ENCODE measurements at regions not wholly inside any gene's neighbourhood (a gene's known extent, or its start where the extent isn't known, plus 50 kb on each side); places are given as distances from the start of the nearest gene placed in this dataset.

DNA sequence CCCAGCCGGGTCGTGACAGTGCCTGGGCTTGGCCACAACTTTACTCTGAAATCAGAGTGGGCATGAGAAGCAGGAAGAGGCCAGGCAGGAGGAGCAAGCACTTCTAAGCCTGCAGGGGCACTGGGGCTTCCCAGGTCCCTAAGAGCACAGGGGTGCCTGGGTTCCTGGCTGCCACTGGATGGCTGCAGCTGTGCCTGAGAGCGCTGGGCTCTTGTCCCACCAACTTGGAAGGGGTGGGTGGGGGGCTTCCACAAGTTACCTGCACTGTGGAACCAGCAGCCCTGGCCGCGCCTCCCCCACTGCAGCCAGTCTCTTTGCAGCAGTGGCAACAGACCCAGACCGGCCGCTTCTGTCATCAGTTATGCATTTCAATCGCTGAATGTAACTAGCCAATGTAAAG, 434.7 kb upstream of the GRM3 start:
- no peak for DNase-seq (ENCODE audit: extremely low read depth, low read depth)
- TF ChIP-seq, protein P1, sequence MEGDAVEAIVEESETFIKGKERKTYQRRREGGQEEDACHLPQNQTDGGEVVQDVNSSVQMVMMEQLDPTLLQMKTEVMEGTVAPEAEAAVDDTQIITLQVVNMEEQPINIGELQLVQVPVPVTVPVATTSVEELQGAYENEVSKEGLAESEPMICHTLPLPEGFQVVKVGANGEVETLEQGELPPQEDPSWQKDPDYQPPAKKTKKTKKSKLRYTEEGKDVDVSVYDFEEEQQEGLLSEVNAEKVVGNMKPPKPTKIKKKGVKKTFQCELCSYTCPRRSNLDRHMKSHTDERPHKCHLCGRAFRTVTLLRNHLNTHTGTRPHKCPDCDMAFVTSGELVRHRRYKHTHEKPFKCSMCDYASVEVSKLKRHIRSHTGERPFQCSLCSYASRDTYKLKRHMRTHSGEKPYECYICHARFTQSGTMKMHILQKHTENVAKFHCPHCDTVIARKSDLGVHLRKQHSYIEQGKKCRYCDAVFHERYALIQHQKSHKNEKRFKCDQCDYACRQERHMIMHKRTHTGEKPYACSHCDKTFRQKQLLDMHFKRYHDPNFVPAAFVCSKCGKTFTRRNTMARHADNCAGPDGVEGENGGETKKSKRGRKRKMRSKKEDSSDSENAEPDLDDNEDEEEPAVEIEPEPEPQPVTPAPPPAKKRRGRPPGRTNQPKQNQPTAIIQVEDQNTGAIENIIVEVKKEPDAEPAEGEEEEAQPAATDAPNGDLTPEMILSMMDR (IDR thresholded peaks at IDR 0.05; ENCODE audit: low read depth, low read length) = no peak

DNA sequence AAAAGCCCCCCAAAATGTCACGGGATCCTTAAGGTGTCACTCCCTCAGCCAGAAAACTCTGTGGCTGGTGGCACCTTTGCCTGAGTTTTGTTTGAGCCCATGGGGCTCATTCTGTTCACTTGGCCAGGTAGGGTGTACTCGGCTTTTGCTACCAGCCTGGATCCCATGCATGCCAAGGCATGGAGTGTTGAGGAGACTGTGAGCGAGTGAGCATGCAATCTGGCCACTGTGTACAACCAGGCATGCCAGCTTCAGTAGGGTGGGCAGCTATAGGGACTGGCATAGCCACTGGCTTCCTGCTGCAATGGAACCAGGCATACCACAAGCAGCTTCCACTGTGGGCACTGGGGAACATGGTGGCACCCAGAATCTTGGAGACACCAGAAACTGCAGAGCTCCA, 436.0 kb upstream of the GRM3 start:
- TF ChIP-seq, protein P1 (IDR thresholded peaks at IDR 0.05; ENCODE audit: low read depth, low read length) = no peak

DNA sequence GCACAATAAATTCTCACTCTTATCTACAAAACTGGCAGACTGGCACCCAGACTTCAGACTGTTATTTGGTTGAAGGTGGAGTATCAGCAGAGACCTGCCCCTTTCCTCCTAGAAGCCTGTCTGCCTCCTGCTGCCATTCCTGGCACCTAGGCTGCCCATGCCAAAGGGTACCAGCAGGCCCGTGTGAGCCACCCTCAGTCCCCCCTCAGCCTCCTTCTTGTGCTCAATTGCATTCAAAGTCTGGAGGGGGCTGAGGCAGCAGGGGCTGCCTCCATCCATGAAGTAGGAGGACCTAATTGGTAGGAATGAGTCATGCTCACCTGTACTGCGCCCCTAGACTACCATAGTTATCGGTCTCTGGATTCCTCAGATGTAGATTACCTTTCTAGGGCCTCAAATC, 440.9 kb upstream of the GRM3 start:
- DNase-seq (ENCODE audit: extremely low read depth, low read depth) = no peak
- TF ChIP-seq, protein P1 (IDR thresholded peaks at IDR 0.05; ENCODE audit: low read depth, low read length) = no peak

More for the DNA sequence above, 436.0 kb upstream of the GRM3 start:
- DNase-seq (ENCODE audit: extremely low read depth, low read depth) = no peak

DNA sequence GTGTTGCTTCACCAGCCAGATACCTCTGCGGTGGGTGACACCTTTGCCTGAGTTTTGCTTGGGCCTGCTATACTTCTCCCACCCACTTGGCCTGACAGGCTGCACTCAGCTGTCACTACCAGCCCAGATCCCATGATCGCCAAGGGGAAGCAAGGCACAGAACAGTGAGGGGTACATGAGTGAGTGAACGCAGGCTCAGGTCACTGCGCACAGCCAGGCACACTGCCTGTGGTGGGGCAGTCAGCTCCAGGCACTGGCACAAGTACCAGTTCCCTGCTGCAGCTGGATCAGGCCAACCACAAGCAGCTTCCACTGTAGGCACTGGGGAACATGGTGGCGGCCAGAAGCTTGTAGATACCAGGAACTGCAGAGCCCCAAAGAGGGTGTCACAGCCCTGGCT, 441.9 kb upstream of the GRM3 start:
- TF ChIP-seq, protein P1 (IDR thresholded peaks at IDR 0.05; ENCODE audit: low read depth, low read length) = no peak

DNA sequence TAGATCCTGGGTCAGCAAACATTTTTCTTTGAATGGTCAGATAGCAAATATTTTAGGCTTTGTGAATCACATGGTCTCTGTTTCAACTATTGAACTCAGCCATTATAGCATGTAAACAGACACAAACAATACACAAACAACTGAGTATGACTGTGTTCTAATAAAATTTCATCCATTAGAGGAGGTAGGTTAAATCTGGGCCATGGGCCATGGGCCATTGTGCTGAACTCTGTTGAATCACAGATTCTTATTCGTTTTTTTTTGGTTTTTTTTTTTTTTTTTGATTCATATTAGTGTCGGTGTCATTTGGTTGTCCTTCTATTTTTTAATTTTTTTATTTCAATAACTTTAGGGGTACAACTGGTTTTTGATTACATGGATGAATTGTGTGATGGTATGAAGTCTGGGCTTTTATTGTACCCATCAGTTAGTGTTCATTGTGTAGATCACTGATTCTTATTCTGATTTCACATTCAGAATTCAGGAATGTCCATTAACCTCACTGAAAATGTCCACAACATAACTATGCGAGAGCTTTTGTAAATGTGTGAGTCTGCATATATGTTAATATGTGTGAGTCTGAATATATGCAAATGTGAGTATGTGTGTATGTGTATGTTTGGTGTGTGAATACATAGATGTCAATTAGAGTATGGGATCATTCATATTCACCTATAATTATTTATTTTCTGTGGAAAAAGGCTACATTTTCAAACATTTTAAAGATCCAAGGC, 443.7 kb upstream of the GRM3 start:
- no peak for DNase-seq (ENCODE audit: extremely low read depth, low read depth)
- TF ChIP-seq, protein P1 (IDR thresholded peaks at IDR 0.05; ENCODE audit: low read depth, low read length) = no peak

More for the DNA sequence above, 441.9 kb upstream of the GRM3 start:
- no peak for DNase-seq (ENCODE audit: extremely low read depth, low read depth)

DNA sequence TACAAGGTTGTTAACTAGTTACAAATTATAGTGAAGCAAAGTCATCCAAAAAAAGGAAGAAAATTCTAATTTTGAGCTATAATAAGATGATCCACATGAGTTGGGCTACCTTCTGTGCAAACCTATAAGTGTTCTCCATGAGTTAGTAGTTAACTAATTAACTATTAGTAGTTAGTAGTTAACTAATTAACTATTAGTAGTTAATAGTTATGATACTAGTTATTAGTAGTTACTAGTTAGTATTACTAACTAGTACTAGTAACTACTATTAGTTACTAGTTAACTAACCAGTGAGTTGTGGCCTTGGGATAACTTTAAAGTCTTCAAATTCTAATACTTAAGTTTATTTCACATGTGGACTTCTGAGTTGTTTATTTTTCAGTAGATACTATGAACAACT, 453.4 kb upstream of the GRM3 start:
- TF ChIP-seq, protein P1 (IDR thresholded peaks at IDR 0.05; ENCODE audit: low read depth, low read length) = no peak
- no peak for DNase-seq (ENCODE audit: extremely low read depth, low read depth)

DNA sequence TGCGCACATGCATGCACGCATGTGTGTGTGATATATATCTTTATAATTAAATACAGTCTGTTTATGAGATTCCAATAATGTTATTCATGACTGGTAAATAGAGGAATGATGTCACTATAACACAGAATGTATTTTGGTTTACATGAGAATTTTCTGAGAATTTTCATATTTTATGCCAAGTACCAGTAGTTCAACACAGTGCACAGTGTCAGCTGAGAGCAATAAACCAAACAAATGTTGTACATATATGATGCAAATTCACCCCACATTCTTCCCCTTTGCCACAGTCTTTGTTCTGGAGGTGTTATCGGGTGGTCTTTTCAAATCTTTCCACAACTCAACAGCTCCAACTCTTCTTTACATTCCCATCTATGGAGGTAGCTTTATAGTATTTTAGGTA, 462.2 kb upstream of the GRM3 start:
- DNase-seq (ENCODE audit: extremely low read depth, low read depth) = no peak
- TF ChIP-seq, protein P1 (IDR thresholded peaks at IDR 0.05; ENCODE audit: low read depth, low read length) = no peak

All from AG09319 (cell line).